ENCODE measurements at regions not wholly inside any gene's neighbourhood (a gene's known extent, or its start where the extent isn't known, plus 50 kb on each side); places are given as distances from the start of the nearest gene placed in this dataset.

DNA sequence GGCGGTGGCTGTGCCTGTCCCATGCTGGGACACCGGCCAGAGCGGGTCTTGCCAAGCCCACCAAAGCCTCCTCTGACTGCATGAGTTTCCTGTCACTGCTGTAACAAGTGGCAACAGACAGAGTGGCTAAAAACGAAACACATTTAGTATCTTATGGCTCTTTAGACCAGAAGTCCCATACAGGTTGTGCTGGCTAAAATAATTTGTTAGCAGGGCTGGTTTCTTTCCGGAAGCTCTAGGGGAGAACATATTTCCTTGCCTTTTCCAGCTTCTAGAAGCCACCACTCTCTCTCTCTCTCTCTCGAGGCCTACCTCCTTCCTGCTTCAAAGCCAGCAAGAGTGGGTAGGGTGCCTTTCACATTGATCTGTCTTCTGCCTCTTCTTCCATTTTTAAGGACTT, 171.6 kb upstream of the PLPP4 start:
- no peak for DNase-seq (ENCODE audit: low spot score)

DNA sequence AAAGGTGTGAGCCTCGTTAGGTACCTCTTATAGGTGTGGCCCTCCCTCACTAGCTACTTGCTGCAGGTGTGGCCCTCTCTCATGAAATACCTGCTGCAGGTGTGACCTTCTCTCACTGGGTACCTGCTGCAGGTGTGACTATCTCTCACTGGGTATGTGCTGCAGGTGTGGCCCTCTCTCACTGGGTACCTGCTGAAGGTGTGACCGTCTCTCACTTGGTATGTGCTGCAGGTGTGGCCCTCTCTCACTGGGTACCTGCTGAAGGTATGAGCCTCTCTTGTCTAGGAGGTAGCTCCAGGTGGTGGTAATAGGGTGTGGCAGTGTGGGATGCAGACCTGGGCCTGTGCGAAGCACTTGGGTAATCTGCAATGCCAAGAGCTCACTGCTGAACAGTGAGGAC, 170.7 kb upstream of the PLPP4 start:
- DNase-seq (ENCODE audit: low spot score) = no peak

DNA sequence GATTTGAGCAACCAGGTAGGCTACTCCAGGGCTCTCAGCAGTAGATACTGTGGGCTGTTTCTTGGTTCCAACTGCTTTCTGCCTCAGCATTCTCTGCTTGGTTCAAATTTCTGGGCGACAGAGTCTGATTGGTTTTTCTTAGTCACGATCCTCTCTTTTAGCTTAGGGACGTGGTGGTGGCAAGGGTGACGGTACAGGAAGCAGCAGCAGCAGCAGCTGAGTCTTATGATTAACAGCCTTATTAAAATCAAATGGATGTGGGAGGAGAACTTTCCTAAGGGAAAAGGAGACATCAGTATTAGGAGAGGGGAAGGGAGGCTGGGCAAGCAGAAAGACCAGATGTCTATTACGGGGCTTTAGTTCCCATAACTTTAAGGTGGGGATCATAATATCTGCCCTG, 156.5 kb upstream of the PLPP4 start:
- DNase-seq (ENCODE audit: low spot score) = no peak

GRCh38 chr10:120308589-120308988, 148.4 kb upstream of the PLPP4 start:
- no peak for DNase-seq (ENCODE audit: low spot score)

GRCh38 chr10:120313715-120314114, 143.3 kb upstream of the PLPP4 start:
- no peak for DNase-seq (ENCODE audit: low spot score)

GRCh38 chr10:120314442-120314841, 142.6 kb upstream of the PLPP4 start:
- DNase-seq (ENCODE audit: low spot score) = no peak

GRCh38 chr10:120318862-120319261, 138.2 kb upstream of the PLPP4 start:
- no peak for DNase-seq (ENCODE audit: low spot score)

DNA sequence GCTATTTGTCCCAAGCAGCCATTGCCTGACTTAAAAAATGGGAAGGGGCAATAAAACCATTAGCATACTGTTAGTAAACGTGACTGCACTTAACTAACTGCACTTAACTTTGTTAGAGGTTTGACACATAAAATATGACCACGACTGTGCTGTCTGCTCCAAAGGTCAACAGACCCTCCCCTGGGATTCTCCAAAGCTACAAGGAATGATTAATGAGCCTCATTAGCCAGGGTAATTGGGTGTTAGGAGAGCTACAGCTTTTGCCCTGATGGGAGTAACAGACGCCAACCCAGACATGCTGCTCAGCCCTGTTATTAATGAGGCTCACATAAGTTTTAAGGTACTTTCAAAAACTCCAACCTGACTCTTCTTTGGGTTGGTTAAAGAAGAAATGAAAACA, 129.4 kb upstream of the PLPP4 start:
- DNase-seq (ENCODE audit: low spot score) = no peak

- no peak for DNase-seq (ENCODE audit: low spot score)
Observed at GRCh38 chr10:120328647-120329046, 128.4 kb upstream of the PLPP4 start.

DNA sequence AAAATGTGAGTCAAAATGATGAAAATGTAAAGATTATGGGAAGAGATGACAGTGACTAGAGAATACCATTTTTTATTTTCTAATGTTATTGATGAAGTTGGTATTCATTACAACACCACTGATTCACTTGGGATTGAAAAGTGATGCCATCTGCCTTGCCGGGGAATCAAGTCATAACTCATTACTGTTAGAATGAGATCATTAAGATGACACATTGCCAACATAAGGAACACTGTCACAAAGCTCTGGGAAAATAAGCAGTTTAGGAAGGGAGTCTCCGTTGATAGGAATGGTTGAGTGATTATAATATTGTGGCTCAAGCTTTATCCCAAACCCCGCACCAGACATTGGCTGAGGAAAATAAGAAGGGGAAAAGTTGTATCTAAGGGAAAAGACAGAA, 121.5 kb upstream of the PLPP4 start:
- no peak for DNase-seq (ENCODE audit: low spot score)

DNA sequence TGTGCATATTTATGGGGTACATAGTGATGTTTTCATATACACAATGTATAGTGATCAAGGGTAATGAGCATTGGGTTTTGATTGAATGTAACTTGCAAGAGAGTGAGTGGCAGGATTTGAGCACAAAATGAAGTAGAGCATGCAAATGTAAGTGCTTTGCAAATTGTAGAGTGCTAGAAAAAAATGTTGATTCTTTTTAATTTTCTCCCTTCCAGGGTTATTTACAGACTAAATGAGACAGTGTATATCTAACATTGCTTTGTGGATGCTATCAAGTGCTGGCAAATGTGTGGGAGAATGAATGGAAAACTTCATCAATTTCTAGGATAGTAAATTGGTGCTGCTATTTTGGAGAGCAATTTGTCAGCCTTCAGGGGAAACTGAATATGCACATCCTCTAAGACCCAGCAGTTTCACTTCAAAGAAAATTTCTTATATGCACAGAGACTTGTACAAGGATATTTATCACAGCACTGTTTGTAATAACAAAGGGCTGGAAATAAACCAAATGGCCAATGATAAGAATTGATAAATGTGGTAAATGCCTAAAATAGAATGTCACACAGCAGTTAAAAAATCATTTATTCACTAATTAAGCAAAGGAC, 120.6 kb upstream of the PLPP4 start:
- no peak for DNase-seq (ENCODE audit: low spot score)

GRCh38 chr10:120336911-120337540, 120.0 kb upstream of the PLPP4 start:
- DNase-seq (ENCODE audit: low spot score) = peak; percentile 37

- DNase-seq (ENCODE audit: low spot score) = no peak
Observed at GRCh38 chr10:120342115-120342714, 114.8 kb upstream of the PLPP4 start.

DNA sequence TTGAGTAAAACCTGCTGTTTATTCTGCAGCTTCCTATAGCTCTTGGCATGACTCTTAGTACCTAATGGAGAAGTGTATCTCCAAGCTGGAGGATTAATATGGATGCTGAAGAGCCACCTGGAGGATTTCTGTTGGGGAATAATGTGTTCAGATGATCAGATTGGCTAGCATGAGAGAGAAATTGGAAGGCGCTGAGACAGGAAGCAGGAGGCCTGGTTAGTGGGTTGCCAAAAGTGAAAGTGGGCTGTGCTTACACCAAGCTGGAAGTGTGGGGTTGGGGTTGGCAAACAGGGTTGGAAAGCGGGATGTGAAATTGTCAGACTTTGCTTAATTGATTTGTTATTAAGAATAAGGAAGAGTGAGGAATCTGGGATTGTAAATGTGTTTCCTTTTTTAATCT, 111.8 kb upstream of the PLPP4 start:
- no peak for DNase-seq (ENCODE audit: low spot score)

DNA sequence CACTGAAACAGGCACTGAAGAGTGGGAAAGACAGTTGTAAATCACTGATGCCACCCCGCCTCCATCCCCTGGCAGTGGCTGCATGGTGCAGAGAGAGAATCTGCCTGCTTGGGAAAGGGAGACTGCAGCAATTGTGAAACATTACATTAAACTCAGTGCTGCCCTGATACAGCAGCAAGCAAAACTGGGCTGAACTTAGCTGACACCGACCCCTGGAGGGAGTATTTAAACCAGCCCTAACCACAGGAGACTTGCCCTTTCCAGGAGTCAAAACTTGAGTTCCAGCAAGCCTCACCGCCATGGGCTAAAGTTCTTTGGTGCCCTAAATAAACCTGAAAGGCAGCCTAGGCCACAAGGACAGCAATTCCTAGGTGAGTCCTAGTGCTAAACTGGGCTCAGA, 109.4 kb upstream of the PLPP4 start:
- DNase-seq (ENCODE audit: low spot score) = no peak

GRCh38 chr10:120349069-120349468, 108.0 kb upstream of the PLPP4 start:
- DNase-seq (ENCODE audit: low spot score) = no peak

DNA sequence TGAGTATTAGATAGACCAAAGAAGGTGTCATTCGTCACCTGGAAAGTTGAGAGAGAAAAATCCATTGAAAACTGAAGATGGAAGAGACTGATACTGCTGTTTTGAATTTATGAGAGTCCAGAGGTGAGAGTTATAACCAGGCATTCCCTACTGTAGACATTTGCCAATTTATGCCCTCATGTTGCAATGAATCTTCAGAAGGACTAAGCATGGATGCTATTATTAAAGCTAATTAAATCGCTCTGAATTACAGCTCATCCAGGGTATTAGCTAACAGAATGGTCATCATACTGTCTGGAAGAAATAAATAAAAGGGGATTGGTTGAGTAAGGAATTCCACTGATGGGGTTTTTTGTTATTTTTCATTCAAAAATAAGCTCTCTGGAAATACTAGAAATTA, 101.6 kb upstream of the PLPP4 start:
- no peak for DNase-seq (ENCODE audit: low spot score)

DNA sequence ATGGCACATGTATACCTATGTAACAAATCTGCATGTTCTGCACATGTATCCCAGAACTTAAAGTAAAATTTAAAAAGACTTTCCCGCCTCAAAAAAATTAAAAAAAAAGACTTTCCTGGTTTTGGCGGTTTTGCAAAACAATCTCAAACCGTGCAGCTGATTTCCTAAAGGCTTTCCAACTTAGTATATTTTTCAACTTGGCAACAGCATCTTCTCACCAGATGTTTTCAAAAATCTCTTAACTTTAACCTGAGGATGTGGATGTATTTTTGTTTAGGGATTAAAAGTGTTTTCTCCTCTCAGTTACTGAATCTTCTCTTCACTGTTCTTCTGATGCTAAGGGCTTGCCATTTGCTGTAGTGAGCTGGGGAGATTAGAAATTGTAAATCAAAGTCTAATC, 96.5 kb upstream of the PLPP4 start:
- DNase-seq (ENCODE audit: low spot score) = no peak

DNA sequence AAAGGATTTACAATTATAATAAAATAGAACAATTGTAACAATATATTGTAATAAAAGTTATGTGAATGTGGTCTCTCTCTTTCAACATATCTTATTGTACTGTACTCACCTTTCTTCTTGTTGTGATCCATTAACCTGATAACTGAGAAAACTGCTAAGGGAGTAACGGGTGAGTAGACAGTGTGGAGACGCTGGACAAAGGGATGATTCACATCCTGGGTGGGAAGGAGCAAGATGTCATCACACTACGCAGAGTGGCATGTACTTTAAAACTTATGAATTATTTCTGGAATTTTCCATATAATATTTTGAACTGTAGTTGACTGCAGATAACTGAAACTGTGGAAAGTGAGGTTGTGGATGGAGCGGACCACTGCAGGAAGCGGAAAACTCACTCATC, 91.2 kb upstream of the PLPP4 start:
- DNase-seq (ENCODE audit: low spot score) = no peak

DNA sequence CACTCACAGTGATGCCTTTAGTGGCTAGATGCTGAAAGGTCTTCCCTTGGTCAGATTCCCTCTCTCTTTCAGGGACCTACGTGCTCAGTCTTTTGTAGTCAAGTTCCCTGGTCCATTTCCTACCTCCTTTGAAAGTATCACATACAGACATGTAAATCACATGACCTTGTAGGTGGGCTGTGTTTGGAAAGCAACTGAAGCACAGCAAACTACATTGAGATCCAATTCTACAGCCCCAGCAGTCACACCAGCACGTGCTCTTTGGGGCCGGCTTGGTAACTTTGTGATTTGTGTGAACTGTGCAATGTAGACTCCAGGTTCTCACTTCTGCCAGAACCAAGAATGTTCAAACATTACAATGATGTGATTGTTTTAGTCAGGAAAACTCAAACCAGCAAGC, 89.7 kb upstream of the PLPP4 start:
- DNase-seq (ENCODE audit: low spot score) = no peak

DNA sequence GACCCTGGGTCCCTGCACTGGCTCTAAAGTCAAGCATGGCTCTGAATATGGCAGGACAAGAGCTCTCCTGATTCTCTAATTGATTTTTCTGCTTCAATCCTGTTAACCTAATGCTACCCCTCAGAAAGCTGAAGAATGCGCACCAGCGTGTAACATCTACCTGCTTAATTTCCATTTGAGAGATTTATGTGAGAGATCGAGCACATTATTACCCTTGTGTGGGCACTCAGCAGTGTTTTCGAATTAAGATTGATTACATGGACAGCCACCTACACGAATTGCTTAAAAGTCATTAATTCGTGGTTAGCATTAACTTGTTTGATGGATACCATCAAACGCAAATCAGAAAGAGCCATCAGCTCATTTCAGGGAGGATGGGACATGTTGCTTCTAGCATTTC, 88.7 kb upstream of the PLPP4 start:
- DNase-seq (ENCODE audit: low spot score) = no peak

GRCh38 chr10:120368927-120369326, 88.1 kb upstream of the PLPP4 start:
- DNase-seq (ENCODE audit: low spot score) = no peak

GRCh38 chr10:120369856-120370276, 87.2 kb upstream of the PLPP4 start:
- DNase-seq (ENCODE audit: low spot score) = no peak

- no peak for DNase-seq (ENCODE audit: low spot score)
Observed at GRCh38 chr10:120371856-120372255, 85.2 kb upstream of the PLPP4 start.

Data from mucosa of gallbladder (tissue), 1 donor.